Breast epithelium (tissue), 4 donors: ENCODE measurements at regions not wholly inside any gene's neighbourhood (a gene's known extent, or its start where the extent isn't known, plus 50 kb on each side); places are given as distances from the start of the nearest gene placed in this dataset.
"Not testable (repeated sequence)": the region's sequence is repeated elsewhere in the genome, so short reads cannot be mapped to it uniquely, and the experiment has no call there.

Experiments
- DNase-seq, 2 donors: peaks; one replicate each; pipeline ENCODE4 v3.0.0-alpha.2; 2019; ENCODE audit warnings: low spot score in 2 of 2
- H3K27ac ChIP-seq, 2 donors: fragments of 200-600 bp; sonication (generic) in 1 of 2; one replicate each; pipeline ENCODE4 v1.5.1; 2016 to 2019; ENCODE audit warnings: mild to moderate bottlenecking in 1 of 2
- H3K27me3 ChIP-seq, 2 donors: fragments of 200-600 bp; sonication (generic) in 1 of 2; one replicate each; pipeline versions ENCODE4 v1.5.1 to v1.6.0; 2017 to 2019; ENCODE audit warnings: control low read depth in 1 of 2, mild to moderate bottlenecking in 1 of 2
- H3K36me3 ChIP-seq: fragments of 200-600 bp; one replicate; pipeline ENCODE4 v1.5.1; 2019
- H3K4me1 ChIP-seq, 2 donors: fragments of 200-600 bp; sonication (generic); one replicate each; pipeline ENCODE4 v1.5.1; 2016 to 2019; ENCODE audit warnings: control low read depth in 1 of 2
- H3K4me3 ChIP-seq, 3 donors: fragments of 200-600 bp; sonication (generic); 1 replicate in 2 of 3; 2 replicates in 1 of 3; pipeline ENCODE4 v1.5.1; 2016 to 2019; ENCODE audit warnings: mild to moderate bottlenecking in 3 of 3, moderate library complexity in 2 of 3
- H3K9me3 ChIP-seq, 2 donors: fragments of 200-600 bp; sonication (generic) in 1 of 2; one replicate each; pipeline ENCODE4 v1.5.1; 2016 to 2019; ENCODE audit warnings: control low read depth in 1 of 2
- CTCF ChIP-seq, 3 donors: fragments of 450-650 bp; IDR thresholded peaks; one replicate each; pipeline ENCODE4 v1.5.1; 2016 to 2017; ENCODE audit warnings: antibody characterized with exemption in 3 of 3, mild to moderate bottlenecking in 3 of 3, moderate library complexity in 3 of 3
- POLR2A ChIP-seq: fragments of 450-650 bp; IDR thresholded peaks from one replicate; pipeline ENCODE4 v1.6.1; 2016; ENCODE audit warnings: antibody characterized with exemption, mild to moderate bottlenecking, moderate library complexity
- POLR2AphosphoS5 ChIP-seq, 3 donors: sonication (generic); formaldehyde crosslinking; IDR thresholded peaks; one replicate each; pipeline ENCODE4 v1.6.1; 2017; ENCODE audit warnings: antibody characterized with exemption in 3 of 3
- intact Hi-C: fragments of 100-400 bp; cut with DNase I; formaldehyde crosslinking; loops from one replicate; pipeline ENCODE4 v1.15.1; 2023; ENCODE audit warnings: low total_unique reads

GRCh38 chr14:44609876-44610510 lies 102.9 kb upstream of the FSCB start:
- H3K4me3 ChIP-seq: no peak overlapping the region
- intact Hi-C loops: loop anchor here (10.0 kb wide), 1 partner anchor 895 kb away; no protein-coding TSS in a partner anchor
- H3K4me1 ChIP-seq: no peaks in the 10 kb centered on the region
- no peaks in the 10 kb centered on the region for H3K36me3 ChIP-seq
- no peak overlapping the region for H3K27ac ChIP-seq
- TF ChIP-seq POLR2A: no peak
- TF ChIP-seq CTCF (IDR thresholded peaks at IDR 0.05): no peak
- TF ChIP-seq POLR2AphosphoS5 (IDR thresholded peaks at IDR 0.05): no peak
- H3K9me3 ChIP-seq: no peaks in the 10 kb centered on the region
- DNase-seq: no peak
- no peaks in the 10 kb centered on the region for H3K27me3 ChIP-seq

- H3K9me3 ChIP-seq: no peaks in the 10 kb centered on the region
- no peak for TF ChIP-seq CTCF (IDR thresholded peaks at IDR 0.05)
- no peak for DNase-seq
- intact Hi-C loops: no loop called here
- no peak overlapping the region for H3K27ac ChIP-seq
- H3K4me3 ChIP-seq: no peak overlapping the region
- H3K36me3 ChIP-seq: no peaks in the 10 kb centered on the region
- no peaks in the 10 kb centered on the region for H3K27me3 ChIP-seq
- no peaks in the 10 kb centered on the region for H3K4me1 ChIP-seq
Measured at GRCh38 chr14:44609201-44609600, 102.1 kb upstream of the FSCB start.

- TF ChIP-seq CTCF (IDR thresholded peaks at IDR 0.05) (no peak), POLR2A (no peak), POLR2AphosphoS5 (IDR thresholded peaks at IDR 0.05) (no peak)
- H3K9me3 ChIP-seq: no peaks in the 10 kb centered on the region
- H3K27me3 ChIP-seq: no peaks in the 10 kb centered on the region
- intact Hi-C loops: no loop called here
- no peak overlapping the region for H3K27ac ChIP-seq
- H3K36me3 ChIP-seq: no peaks in the 10 kb centered on the region
- DNase-seq: no peak
- H3K4me3 ChIP-seq: no peak overlapping the region
- H3K4me1 ChIP-seq: no peaks in the 10 kb centered on the region
Measured at GRCh38 chr14:44607701-44608100, 100.6 kb upstream of the FSCB start.

GRCh38 chr14:44606576-44606975 lies 99.5 kb upstream of the FSCB start:
- Histone ChIP-seq H3K4me3 (no peak overlapping the region), H3K27ac (no peak overlapping the region), H3K9me3 (no peaks in the 10 kb centered on the region), H3K36me3 (no peaks in the 10 kb centered on the region), H3K4me1 (no peaks in the 10 kb centered on the region), H3K27me3 (no peaks in the 10 kb centered on the region)
- no peak for DNase-seq
- intact Hi-C loops: no loop called here
- no peak for TF ChIP-seq CTCF (IDR thresholded peaks at IDR 0.05)
- no peak for TF ChIP-seq POLR2A
- no peak for TF ChIP-seq POLR2AphosphoS5 (IDR thresholded peaks at IDR 0.05)

- H3K36me3 ChIP-seq, H3K27ac ChIP-seq, intact Hi-C loops, H3K9me3 ChIP-seq, H3K4me1 ChIP-seq, H3K4me3 ChIP-seq, DNase-seq, H3K27me3 ChIP-seq: not testable (repeated sequence)
Measured at GRCh38 chr14:44601266-44601665, 94.2 kb upstream of the FSCB start.

- intact Hi-C loops: no loop called here
- DNase-seq: no peak
- Histone ChIP-seq H3K4me3 (no peak overlapping the region), H3K4me1 (no peaks in the 10 kb centered on the region), H3K27me3 (no peaks in the 10 kb centered on the region), H3K36me3 (no peaks in the 10 kb centered on the region), H3K9me3 (no peaks in the 10 kb centered on the region), H3K27ac (no peak overlapping the region)
- no peak for TF ChIP-seq CTCF (IDR thresholded peaks at IDR 0.05)
- no peak for TF ChIP-seq POLR2AphosphoS5 (IDR thresholded peaks at IDR 0.05)
- no peak for TF ChIP-seq POLR2A
Measured at GRCh38 chr14:44589180-44589579, 82.1 kb upstream of the FSCB start.
